Neural cell (in vitro differentiated cells): ENCODE measurements at regions not wholly inside any gene's neighbourhood (a gene's known extent, or its start where the extent isn't known, plus 50 kb on each side); places are given as distances from the start of the nearest gene placed in this dataset.

ENCODE experiments used
- H2AFZ ChIP-seq: fragments of 200-600, 300-800 bp; sonication (generic), shearing (Covaris generic); 2 replicates; pipeline ENCODE4 v1.6.0; 2014; ENCODE audit warnings: low read depth, mild to moderate bottlenecking, antibody characterized with exemption, low read length, moderate library complexity
- H3F3A ChIP-seq: fragments of 200-600 bp; shearing (Covaris generic); 2 replicates; pipeline ENCODE4 v1.6.1; 2016; ENCODE audit warnings: mild to moderate bottlenecking, moderate library complexity, mixed read lengths, antibody characterized with exemption, low read length; ENCODE audit not compliant: insufficient read depth, poor library complexity, severe bottlenecking
- H3K27ac ChIP-seq: fragments of 200-600, 300-800 bp; sonication (generic), shearing (Covaris generic); 2 replicates; pipeline ENCODE4 v1.5.1; 2014; ENCODE audit warnings: mild to moderate bottlenecking, low read length, moderate library complexity
- H3K27me3 ChIP-seq: fragments of 300-800, 200-600 bp; sonication (generic), shearing (Covaris generic); 2 replicates; pipeline ENCODE4 v1.6.0; 2014; ENCODE audit warnings: mild to moderate bottlenecking, low read depth, low read length, moderate library complexity; ENCODE audit not compliant: insufficient read depth
- H3K36me3 ChIP-seq: fragments of 300-800, 200-600 bp; sonication (generic), shearing (Covaris generic); 2 replicates; pipeline ENCODE4 v1.5.1; 2014; ENCODE audit warnings: mild to moderate bottlenecking, antibody characterized with exemption, low read length, moderate library complexity; ENCODE audit not compliant: insufficient read depth
- H3K4me2 ChIP-seq: fragments of 300-800, 200-600 bp; sonication (generic), shearing (Covaris generic); 2 replicates; pipeline ENCODE4 v1.6.0; 2014; ENCODE audit warnings: mild to moderate bottlenecking, low read length
- H3K4me3 ChIP-seq: fragments of 300-800, 200-600 bp; sonication (generic), shearing (Covaris generic); 2 replicates; pipeline ENCODE4 v1.5.1; 2014; ENCODE audit warnings: mild to moderate bottlenecking, low read length, moderate library complexity
- H3K79me2 ChIP-seq: fragments of 200-600 bp; shearing (Covaris generic); replicated peaks from 2 replicates; pipeline ENCODE4 v1.6.0; 2014; ENCODE audit warnings: mild to moderate bottlenecking, low read length, moderate library complexity; ENCODE audit not compliant: insufficient read depth
- H3K9ac ChIP-seq: fragments of 300-800, 200-600 bp; sonication (generic), shearing (Covaris generic); 2 replicates; pipeline ENCODE4 v1.6.1; 2016; ENCODE audit warnings: mild to moderate bottlenecking, low read length, mixed read lengths
- H3K9me2 ChIP-seq: fragments of 200-600 bp; shearing (Covaris generic); 2 replicates; pipeline ENCODE4 v1.6.1; 2016; ENCODE audit warnings: mild to moderate bottlenecking, low read length, mixed read lengths; ENCODE audit not compliant: insufficient read depth
- H3K9me3 ChIP-seq: fragments of 200-600, 300-800 bp; sonication (generic), shearing (Covaris generic); 2 replicates; pipeline ENCODE4 v1.6.1; 2016; ENCODE audit warnings: mild to moderate bottlenecking, mixed run types, low read length, moderate library complexity, mixed read lengths
- H4K20me1 ChIP-seq: fragments of 200-600 bp; shearing (Covaris generic); 2 replicates; pipeline ENCODE4 v1.6.1; 2016; ENCODE audit warnings: mild to moderate bottlenecking, mixed run types; ENCODE audit not compliant: insufficient read depth
- CTCF ChIP-seq: fragments of 450-650 bp; IDR thresholded peaks from 2 replicates; pipeline ENCODE4 v1.5.1; 2014; ENCODE audit warnings: antibody characterized with exemption, mild to moderate bottlenecking, moderate library complexity; ENCODE audit not compliant: poor library complexity, severe bottlenecking
- EP300 ChIP-seq: fragments of 450-650 bp; conservative IDR thresholded peaks from 2 replicates; pipeline ENCODE4 v1.6.1; 2014; ENCODE audit warnings: antibody characterized with exemption, mild to moderate bottlenecking, moderate library complexity; ENCODE audit not compliant: poor library complexity, severe bottlenecking
- EZH2 ChIP-seq: fragments of 200-600, 300-800 bp; shearing (Covaris generic), sonication (generic); IDR thresholded peaks from 2 replicates; pipeline ENCODE4 v1.6.1; 2014; ENCODE audit warnings: antibody characterized with exemption, low read length, borderline replicate concordance, mild to moderate bottlenecking; ENCODE audit not compliant: insufficient read depth, poor library complexity, severe bottlenecking
- MXI1 ChIP-seq: fragments of 450-650 bp; conservative IDR thresholded peaks from 2 replicates; pipeline ENCODE4 v1.6.1; 2014; ENCODE audit warnings: antibody characterized with exemption, mild to moderate bottlenecking; ENCODE audit not compliant: poor library complexity, severe bottlenecking
- POLR2AphosphoS5 ChIP-seq: IDR thresholded peaks from 2 replicates; pipeline ENCODE4 v1.6.1; 2012
- RAD21 ChIP-seq: fragments of 450-650 bp; conservative IDR thresholded peaks from 2 replicates; pipeline ENCODE4 v1.6.1; 2014; ENCODE audit warnings: antibody characterized with exemption, mild to moderate bottlenecking, moderate library complexity
- REST ChIP-seq: IDR thresholded peaks from 2 replicates; pipeline ENCODE4 v1.6.1; 2012; ENCODE audit warnings: borderline replicate concordance
- SMC3 ChIP-seq: fragments of 450-650 bp; conservative IDR thresholded peaks from 2 replicates; pipeline ENCODE4 v1.6.1; 2014; ENCODE audit warnings: antibody characterized with exemption, mild to moderate bottlenecking, moderate library complexity; ENCODE audit not compliant: poor library complexity
- TAF1 ChIP-seq: IDR thresholded peaks from 2 replicates; pipeline ENCODE4 v1.6.1; 2012; ENCODE audit warnings: low read depth

- H3F3A ChIP-seq: no peaks in the 10 kb centered on the region
- no peak overlapping the region for H3K27ac ChIP-seq
- no peak overlapping the region for H3K9ac ChIP-seq
- no peak overlapping the region for H2AFZ ChIP-seq
- H3K79me2 ChIP-seq: no peaks in the 10 kb centered on the region
- H3K4me3 ChIP-seq: no peak overlapping the region
- H3K36me3 ChIP-seq: no peaks in the 10 kb centered on the region
- no peaks in the 10 kb centered on the region for H3K9me2 ChIP-seq
- no peak overlapping the region for H3K4me2 ChIP-seq
- no peaks in the 10 kb centered on the region for H4K20me1 ChIP-seq
- H3K27me3 ChIP-seq: no peaks in the 10 kb centered on the region
- TF ChIP-seq REST: no peak
- no peak for TF ChIP-seq CTCF
- TF ChIP-seq RAD21: no peak
- TF ChIP-seq POLR2AphosphoS5: no peak
- TF ChIP-seq MXI1: no peak
- no peak for TF ChIP-seq EZH2
- TF ChIP-seq TAF1: no peak
- no peak for TF ChIP-seq EP300
- no peaks in the 10 kb centered on the region for H3K9me3 ChIP-seq
Observed at GRCh38 chr10:57996536-57996935, 271.2 kb downstream of the IPMK start.

- Histone ChIP-seq H3K9me2 (no peaks in the 10 kb centered on the region), H3K36me3 (no peaks in the 10 kb centered on the region), H3K4me2 (no peak overlapping the region), H3F3A (no peaks in the 10 kb centered on the region), H3K9ac (no peak overlapping the region), H3K4me3 (no peak overlapping the region), H3K27me3 (no peaks in the 10 kb centered on the region), H3K79me2 (no peaks in the 10 kb centered on the region), H3K27ac (no peak overlapping the region), H2AFZ (no peak overlapping the region), H3K9me3 (no peaks in the 10 kb centered on the region), H4K20me1 (no peaks in the 10 kb centered on the region)
- TF ChIP-seq MXI1: no peak
- TF ChIP-seq REST: no peak
- no peak for TF ChIP-seq CTCF
- TF ChIP-seq EZH2: no peak
- no peak for TF ChIP-seq POLR2AphosphoS5
- no peak for TF ChIP-seq RAD21
- TF ChIP-seq EP300: no peak
- no peak for TF ChIP-seq SMC3
- TF ChIP-seq TAF1: no peak
Observed at GRCh38 chr10:57993302-57993701, 274.4 kb downstream of the IPMK start.
